GM19395 (cell line): ENCODE measurements at regions not wholly inside any gene's neighbourhood (a gene's known extent, or its start where the extent isn't known, plus 50 kb on each side); places are given as distances from the start of the nearest gene placed in this dataset.

Experiments used
- ATAC-seq: cut with Tn5 transposase; IDR thresholded peaks from one replicate; pipeline ENCODE4 v1.9.1; 2021; ENCODE audit warnings: mild to moderate bottlenecking, moderate library complexity; ENCODE audit not compliant: unreplicated experiment

GRCh38 chr2:76270096-76270710, 559.5 kb upstream of the GCFC2 start:
- no peak for ATAC-seq

- ATAC-seq = no peak
Measured at GRCh38 chr2:76268902-76269620, 558.3 kb upstream of the GCFC2 start.

- ATAC-seq = no peak
Measured at GRCh38 chr2:76268484-76268883, 557.8 kb upstream of the GCFC2 start.

- ATAC-seq = no peak
Measured at GRCh38 chr2:76257802-76258201, 547.1 kb upstream of the GCFC2 start.

GRCh38 chr2:76256458-76257088, 545.9 kb upstream of the GCFC2 start:
- ATAC-seq = no peak

- no peak for ATAC-seq
Measured at GRCh38 chr2:76252704-76253103, 542.0 kb upstream of the GCFC2 start.

- no peak for ATAC-seq
Measured at GRCh38 chr2:76251342-76251741, 540.6 kb upstream of the GCFC2 start.

- no peak for ATAC-seq
Measured at GRCh38 chr2:76247006-76247405, 536.3 kb upstream of the GCFC2 start.

GRCh38 chr2:76211991-76212985, 501.6 kb upstream of the GCFC2 start:
- ATAC-seq = no peak

GRCh38 chr2:76210551-76210950, 499.8 kb upstream of the GCFC2 start:
- ATAC-seq = no peak

- ATAC-seq = no peak
Measured at GRCh38 chr2:76204048-76204447, 493.3 kb upstream of the GCFC2 start.

GRCh38 chr2:76202866-76203265, 492.2 kb upstream of the GCFC2 start:
- no peak for ATAC-seq

- peak; percentile 77 for ATAC-seq
Measured at GRCh38 chr2:76197842-76198448, 487.2 kb upstream of the GCFC2 start.

- ATAC-seq = no peak
Measured at GRCh38 chr2:76197428-76197827, 486.7 kb upstream of the GCFC2 start.

GRCh38 chr2:76194031-76194775, 483.5 kb upstream of the GCFC2 start:
- no peak for ATAC-seq

- no peak for ATAC-seq
Measured at GRCh38 chr2:76193089-76193488, 482.4 kb upstream of the GCFC2 start.

- no peak for ATAC-seq
Measured at GRCh38 chr2:76188334-76189008, 477.8 kb upstream of the GCFC2 start.

- ATAC-seq = no peak
Measured at GRCh38 chr2:76187415-76187814, 476.7 kb upstream of the GCFC2 start.

- no peak for ATAC-seq
Measured at GRCh38 chr2:76180676-76181075, 470.0 kb upstream of the GCFC2 start.
